SK-N-MC (cell line): ENCODE measurements at regions not wholly inside any gene's neighbourhood (a gene's known extent, or its start where the extent isn't known, plus 50 kb on each side); places are given as distances from the start of the nearest gene placed in this dataset.

ENCODE experiments used
- EZH2 ChIP-seq: fragments of 200-600 bp; sonication (generic); IDR thresholded peaks from one replicate; pipeline ENCODE4 v1.6.1; 2017; ENCODE audit warnings: antibody characterized with exemption
- POLR2AphosphoS5 ChIP-seq: IDR thresholded peaks from 2 replicates; pipeline ENCODE4 v1.6.1; 2012; ENCODE audit warnings: mild to moderate bottlenecking, low read depth, low read length, borderline replicate concordance

GRCh38 chr5:122532035-122532434 lies 220.0 kb downstream of the SNCAIP start:
- TF ChIP-seq EZH2 (no peak), POLR2AphosphoS5 (no peak)
